ENCODE measurements at regions not wholly inside any gene's neighbourhood (a gene's known extent, or its start where the extent isn't known, plus 50 kb on each side); places are given as distances from the start of the nearest gene placed in this dataset.
"Not testable (repeated sequence)": the region's sequence is repeated elsewhere in the genome, so short reads cannot be mapped to it uniquely, and the experiment has no call there.

- DNase-seq (ENCODE audit: extremely low read depth, low read depth) = no peak
Measured at GRCh38 chr6:130603391-130603790, 223.8 kb upstream of the SMLR1 start.

- no peak for DNase-seq (ENCODE audit: extremely low read depth, low read depth)
Measured at GRCh38 chr6:130604841-130605399, 222.3 kb upstream of the SMLR1 start.

- no peak for DNase-seq (ENCODE audit: extremely low read depth, low read depth)
Measured at GRCh38 chr6:130610303-130610702, 216.9 kb upstream of the SMLR1 start.

GRCh38 chr6:130611366-130611765, 215.8 kb upstream of the SMLR1 start:
- DNase-seq (ENCODE audit: extremely low read depth, low read depth) = no peak

GRCh38 chr6:130613176-130613575, 214.0 kb upstream of the SMLR1 start:
- DNase-seq (ENCODE audit: extremely low read depth, low read depth) = no peak

GRCh38 chr6:130615816-130616215, 211.4 kb upstream of the SMLR1 start:
- DNase-seq (ENCODE audit: extremely low read depth, low read depth) = no peak

- DNase-seq (ENCODE audit: extremely low read depth, low read depth) = no peak
Measured at GRCh38 chr6:130617658-130618057, 209.5 kb upstream of the SMLR1 start.

- DNase-seq (ENCODE audit: extremely low read depth, low read depth) = not testable (repeated sequence)
Measured at GRCh38 chr6:130618806-130619205, 208.4 kb upstream of the SMLR1 start.

GRCh38 chr6:130620338-130620781, 206.8 kb upstream of the SMLR1 start:
- DNase-seq (ENCODE audit: extremely low read depth, low read depth) = no peak

GRCh38 chr6:130622142-130622541, 205.1 kb upstream of the SMLR1 start:
- DNase-seq (ENCODE audit: extremely low read depth, low read depth) = no peak

- DNase-seq (ENCODE audit: extremely low read depth, low read depth) = no peak
Measured at GRCh38 chr6:130624046-130624445, 203.2 kb upstream of the SMLR1 start.

- no peak for DNase-seq (ENCODE audit: extremely low read depth, low read depth)
Measured at GRCh38 chr6:130625825-130626527, 201.2 kb upstream of the SMLR1 start.

GRCh38 chr6:130628862-130629261, 198.3 kb upstream of the SMLR1 start:
- no peak for DNase-seq (ENCODE audit: extremely low read depth, low read depth)

GRCh38 chr6:130629640-130630039, 197.6 kb upstream of the SMLR1 start:
- no peak for DNase-seq (ENCODE audit: extremely low read depth, low read depth)

GRCh38 chr6:130632277-130632676, 194.9 kb upstream of the SMLR1 start:
- no peak for DNase-seq (ENCODE audit: extremely low read depth, low read depth)

GRCh38 chr6:130632897-130633296, 194.3 kb upstream of the SMLR1 start:
- DNase-seq (ENCODE audit: extremely low read depth, low read depth) = no peak

- no peak for DNase-seq (ENCODE audit: extremely low read depth, low read depth)
Measured at GRCh38 chr6:130643361-130643760, 183.8 kb upstream of the SMLR1 start.

- DNase-seq (ENCODE audit: extremely low read depth, low read depth) = no peak
Measured at GRCh38 chr6:130644175-130644574, 183.0 kb upstream of the SMLR1 start.

- not testable (repeated sequence) for DNase-seq (ENCODE audit: extremely low read depth, low read depth)
Measured at GRCh38 chr6:130644769-130645168, 182.4 kb upstream of the SMLR1 start.

GRCh38 chr6:130647246-130647645, 180.0 kb upstream of the SMLR1 start:
- no peak for DNase-seq (ENCODE audit: extremely low read depth, low read depth)

- no peak for DNase-seq (ENCODE audit: extremely low read depth, low read depth)
Measured at GRCh38 chr6:130655586-130655985, 171.6 kb upstream of the SMLR1 start.

- DNase-seq (ENCODE audit: extremely low read depth, low read depth) = no peak
Measured at GRCh38 chr6:130661077-130661476, 166.1 kb upstream of the SMLR1 start.

- no peak for DNase-seq (ENCODE audit: extremely low read depth, low read depth)
Measured at GRCh38 chr6:130666786-130667185, 160.4 kb upstream of the SMLR1 start.
